K562 (cell line): ENCODE measurements at regions not wholly inside any gene's neighbourhood (a gene's known extent, or its start where the extent isn't known, plus 50 kb on each side); places are given as distances from the start of the nearest gene placed in this dataset.
A peak's percentile ranks its signal among the peaks of the same experiment; 100 is the strongest.

Experiments used
- CEBPZ ChIP-seq: fragments of 150-350 bp; IDR thresholded peaks from 2 replicates; pipeline ENCODE4 v1.6.1; 2014; ENCODE audit warnings: low read depth, mild to moderate bottlenecking, low read length, borderline replicate concordance
- CHCHD3 ChIP-seq: fragments of 250-450 bp; sonication (Bioruptor Pico); IDR thresholded peaks from 2 replicates; pipeline ENCODE4 v2.1.2; 2022; ENCODE audit warnings: mild to moderate bottlenecking
- CREB3 ChIP-seq: fragments of 450-650 bp; conservative IDR thresholded peaks from 2 replicates; pipeline ENCODE4 v1.6.1; 2016; ENCODE audit warnings: missing genetic modification characterization, low read depth, mild to moderate bottlenecking, missing compliant biosample characterization, moderate library complexity
- DLX4 ChIP-seq: fragments of 250-450 bp; sonication (Bioruptor Pico); IDR thresholded peaks from 2 replicates; pipeline ENCODE4 v1.6.1; 2021; ENCODE audit warnings: mild to moderate bottlenecking
- E2F6 ChIP-seq, 2 experiments: IDR thresholded peaks; 2 replicates each; pipeline ENCODE4 v1.6.1; 2011; ENCODE audit warnings: borderline replicate concordance in 1 of 2, control low read depth in 1 of 2, low read depth in 1 of 2, low read length in 1 of 2, mild to moderate bottlenecking in 1 of 2, mixed read lengths in 1 of 2, moderate library complexity in 1 of 2; ENCODE audit not compliant: insufficient read depth in 1 of 2, insufficient read length in 1 of 2, poor library complexity in 1 of 2, severe bottlenecking in 1 of 2; ENCODE audit errors: extremely low read depth in 1 of 2
- EP400 ChIP-seq: fragments of 450-650 bp; IDR thresholded peaks from 2 replicates; pipeline ENCODE4 v1.6.1; 2017; ENCODE audit warnings: antibody characterized with exemption, mild to moderate bottlenecking, moderate library complexity
- ETV5 ChIP-seq: sonication (generic); formaldehyde crosslinking; IDR thresholded peaks from 2 replicates; pipeline ENCODE4 v1.4.0; 2020; ENCODE audit warnings: low read depth, mild to moderate bottlenecking, missing genetic modification reagents
- MAZ ChIP-seq, 2 experiments: fragments of 450-650 bp in 1 of 2; sonication (generic) in 1 of 2; formaldehyde crosslinking; IDR thresholded peaks in 1 of 2; conservative IDR thresholded peaks in 1 of 2; 2 replicates each; pipeline versions ENCODE4 v1.4.0 to v1.5.0; 2020; ENCODE audit warnings: mild to moderate bottlenecking in 1 of 2, missing genetic modification reagents in 1 of 2
- MYBL2 ChIP-seq, 2 experiments: fragments of 450-650 bp in 1 of 2; sonication (generic) in 1 of 2; formaldehyde crosslinking in 1 of 2; IDR thresholded peaks; 2 replicates each; pipeline versions ENCODE4 v1.6.1 to v1.8.1; 2017 to 2022; ENCODE audit warnings: borderline replicate concordance in 1 of 2, inconsistent platforms in 1 of 2, low read depth in 1 of 2, mild to moderate bottlenecking in 1 of 2, missing genetic modification reagents in 1 of 2, moderate library complexity in 1 of 2
- NFXL1 ChIP-seq: fragments of 450-650 bp; formaldehyde crosslinking; IDR thresholded peaks from 2 replicates; pipeline ENCODE4 v1.4.0; 2021; ENCODE audit warnings: mild to moderate bottlenecking
- NR2C1 ChIP-seq, 2 experiments: fragments of 450-650 bp; IDR thresholded peaks; 2 replicates each; pipeline ENCODE4 v1.6.1; 2017; ENCODE audit warnings: mild to moderate bottlenecking in 2 of 2, antibody characterized with exemption in 1 of 2, inconsistent platforms in 1 of 2, missing compliant biosample characterization in 1 of 2, missing genetic modification characterization in 1 of 2
- PHB ChIP-seq: fragments of 250-450 bp; sonication (Bioruptor Pico); IDR thresholded peaks from 2 replicates; pipeline ENCODE4 v1.5.0; 2021
- PTTG1 ChIP-seq: fragments of 450-650 bp; IDR thresholded peaks from 2 replicates; pipeline ENCODE4 v1.6.1; 2016; ENCODE audit warnings: low read depth, mild to moderate bottlenecking, missing genetic modification characterization, missing compliant biosample characterization
- RBM17 ChIP-seq: fragments of 200-400 bp; formaldehyde crosslinking; IDR thresholded peaks from 2 replicates; pipeline ENCODE4 v1.6.1; 2017; ENCODE audit warnings: low read depth, mild to moderate bottlenecking, low read length, borderline replicate concordance
- SOX6 ChIP-seq: fragments of 450-650 bp; IDR thresholded peaks from 2 replicates; pipeline ENCODE4 v1.6.1; 2014; ENCODE audit warnings: mild to moderate bottlenecking
- SREBF1 ChIP-seq: fragments of 150-350 bp; IDR thresholded peaks from 2 replicates; pipeline ENCODE4 v1.6.1; 2014; ENCODE audit warnings: antibody characterized with exemption, low read depth, low read length, borderline replicate concordance
- ZC3H8 ChIP-seq: fragments of 450-650 bp; IDR thresholded peaks from 2 replicates; pipeline ENCODE4 v1.6.1; 2017
- ZFP30 ChIP-seq: fragments of 250-450 bp; sonication (Bioruptor Pico); IDR thresholded peaks from 2 replicates; pipeline ENCODE4 v1.8.0; 2022; ENCODE audit warnings: moderate library complexity, mild to moderate bottlenecking, inconsistent platforms, borderline replicate concordance
- ZNF780A ChIP-seq: fragments of 250-450 bp; sonication (Bioruptor Pico); IDR thresholded peaks from 2 replicates; pipeline ENCODE4 v1.5.0; 2021; ENCODE audit warnings: mild to moderate bottlenecking

- TF ChIP-seq CREB3 (tag) (no peak), CHCHD3 (no peak), ZNF780A (CRISPR knock-in tag) (no peak), ZFP30 (CRISPR knock-in tag) (no peak), ETV5 (CRISPR knock-in tag) (peak; percentile 36; the same call in 1 of the 2 replicates), E2F6 (IDR thresholded peaks at IDR 0.05; ENCODE audit: borderline replicate concordance in 1 of 2, extremely low read depth in 1 of 2, insufficient read depth in 1 of 2, insufficient read length in 1 of 2, low read depth in 1 of 2, low read length in 1 of 2, poor library complexity in 1 of 2, severe bottlenecking in 1 of 2) (no peak), SOX6 (no peak), MAZ (CRISPR knock-in tag; conservative IDR thresholded peaks at IDR 0.05 in 1 of 2, IDR thresholded peaks at IDR 0.05 in 1 of 2) (peak in 1 of 2 experiments; percentile 48; a peak in 1 of 4 replicates), NR2C1 (IDR thresholded peaks at IDR 0.05) (no peak), NR2C1 (tag; IDR thresholded peaks at IDR 0.05) (no peak), ZC3H8 (no peak), SREBF1 (no peak), CEBPZ (no peak), MYBL2 (IDR thresholded peaks at IDR 0.05; ENCODE audit: low read depth) (no peak), MYBL2 (CRISPR knock-in tag; IDR thresholded peaks at IDR 0.05; ENCODE audit: borderline replicate concordance) (no peak), DLX4 (CRISPR knock-in tag) (peak; percentile 56; the same call in 1 of the 2 replicates), NFXL1 (CRISPR knock-in tag) (peak; percentile 84; the same call in 1 of the 2 replicates), EP400 (no peak), PHB (CRISPR knock-in tag) (peak; percentile 72), RBM17 (no peak), PTTG1 (tag) (no peak)
- TF ChIP-seq, all 486 proteins: peak for 47
Measured at GRCh38 chr7:153404781-153405279, 645.3 kb downstream of the ACTR3B start (continued).
